Esophagus muscularis mucosa (tissue), 4 donors: ENCODE measurements at regions not wholly inside any gene's neighbourhood (a gene's known extent, or its start where the extent isn't known, plus 50 kb on each side); places are given as distances from the start of the nearest gene placed in this dataset.

Source experiments
- DNase-seq: peaks from one replicate; pipeline ENCODE4 v3.0.0-alpha.2; 2017; ENCODE audit errors: extremely low spot score
- H3K27ac ChIP-seq, 4 donors: fragments of 200-600 bp; sonication (generic); replicated peaks in 1 of 4; 1 replicate in 3 of 4; 2 replicates in 1 of 4; pipeline ENCODE4 v1.5.1; 2016 to 2019; ENCODE audit warnings: mild to moderate bottlenecking in 1 of 4
- H3K27me3 ChIP-seq, 4 donors: fragments of 200-600 bp; sonication (generic); one replicate each; pipeline versions ENCODE4 v1.5.1 to v1.6.0; 2016 to 2019
- H3K36me3 ChIP-seq, 4 donors: fragments of 200-600 bp; sonication (generic); one replicate each; pipeline ENCODE4 v1.5.1; 2016 to 2019
- H3K4me1 ChIP-seq, 4 donors: fragments of 200-600 bp; sonication (generic); one replicate each; pipeline ENCODE4 v1.5.1; 2016 to 2019
- H3K4me3 ChIP-seq, 4 donors: fragments of 200-600 bp; sonication (generic); 1 replicate in 2 of 4; 2 replicates in 2 of 4; pipeline ENCODE4 v1.5.1; 2016 to 2019; ENCODE audit warnings: mild to moderate bottlenecking in 4 of 4, moderate library complexity in 1 of 4
- H3K9me3 ChIP-seq, 4 donors: fragments of 200-600 bp; sonication (generic); 1 replicate in 3 of 4; 2 replicates in 1 of 4; pipeline ENCODE4 v1.5.1; 2016 to 2019
- EP300 ChIP-seq: sonication (generic); formaldehyde crosslinking; IDR thresholded peaks from one replicate; pipeline ENCODE4 v1.6.1; 2017; ENCODE audit warnings: antibody characterized with exemption
- POLR2A ChIP-seq: fragments of 450-650 bp; IDR thresholded peaks from one replicate; pipeline ENCODE4 v1.6.1; 2017; ENCODE audit warnings: antibody characterized with exemption, moderate library complexity, mild to moderate bottlenecking, low read depth
- POLR2AphosphoS5 ChIP-seq, 2 donors: sonication (generic); formaldehyde crosslinking; IDR thresholded peaks; one replicate each; pipeline ENCODE4 v1.6.1; 2017; ENCODE audit warnings: antibody characterized with exemption in 2 of 2
- WGBS: methylation state at CpG from one replicate; pipeline ENCODE4 v1.1.5; 2018; 5-methylcytosine and 5-hydroxymethylcytosine counted together
- intact Hi-C: fragments of 100-400 bp; cut with DNase I; formaldehyde crosslinking; loops from one replicate; pipeline ENCODE4 v1.15.1; 2023
- TF ChIP-seq, protein P1 (sequence below), 3 experiments: fragments of 200-600 bp in 2 of 3; fragments of 450-650 bp in 1 of 3; sonication (generic) in 2 of 3; IDR thresholded peaks; one replicate each; pipeline ENCODE4 v1.5.1; 2017 to 2019; ENCODE audit warnings: antibody characterized with exemption in 3 of 3, mild to moderate bottlenecking in 2 of 3, moderate library complexity in 1 of 3

DNA sequence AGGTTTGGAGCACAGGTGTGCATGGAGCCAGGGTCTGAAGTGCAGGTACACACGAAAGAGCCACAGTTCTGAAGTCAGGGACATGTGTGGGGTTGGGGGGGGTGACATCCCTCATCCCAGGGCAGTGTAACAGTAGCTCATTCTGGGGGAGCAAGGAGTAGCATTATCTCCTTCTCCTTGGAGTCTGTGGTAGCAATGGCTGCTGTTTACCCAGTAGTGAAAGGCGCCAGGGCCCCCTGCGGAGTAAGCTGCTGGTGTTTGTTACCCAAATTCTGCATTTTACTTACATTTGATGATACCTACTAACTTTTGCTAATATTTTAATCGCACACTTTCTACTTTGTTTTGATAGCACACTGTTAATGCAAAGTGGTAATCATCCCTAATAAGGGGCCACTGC lies 665.5 kb downstream of the GATA3 start:
- WGBS: 88% methylated on average over 3 of the region's 4 CpGs

DNA sequence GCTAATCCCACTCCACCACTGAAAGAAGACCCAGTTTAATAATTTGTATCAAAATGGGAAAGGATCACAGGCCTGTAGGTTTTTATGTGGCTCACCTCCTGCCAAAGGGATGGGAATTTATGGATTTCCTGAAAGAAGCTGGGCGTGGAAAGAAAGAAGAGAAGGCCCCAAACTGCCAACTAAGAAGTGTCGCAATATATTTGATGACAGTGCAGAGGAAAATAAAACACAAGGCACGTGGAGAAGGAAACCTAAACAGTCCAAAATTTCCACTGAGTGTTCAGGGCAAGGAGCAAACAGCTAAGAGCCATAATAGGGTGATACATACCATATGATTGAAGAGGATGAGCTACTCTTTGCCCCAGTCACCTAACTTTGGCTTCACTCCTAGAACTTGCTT lies 667.2 kb downstream of the GATA3 start:
- 72% methylated on average over 3 of the region's 3 CpGs for WGBS
- H3K27me3 ChIP-seq: no peaks in the 10 kb centered on the region
- no peak overlapping the region for H3K4me3 ChIP-seq
- H3K4me1 ChIP-seq: no peaks in the 10 kb centered on the region
- no peaks in the 10 kb centered on the region for H3K36me3 ChIP-seq
- H3K9me3 ChIP-seq: peaks cover 0 to 34% (median 25%) of the 10 kb centered on the region in 4 donors
- TF ChIP-seq EP300: no peak
- no peak for TF ChIP-seq POLR2AphosphoS5 (IDR thresholded peaks at IDR 0.05)
- no peak for TF ChIP-seq POLR2A
- TF ChIP-seq, protein P1, sequence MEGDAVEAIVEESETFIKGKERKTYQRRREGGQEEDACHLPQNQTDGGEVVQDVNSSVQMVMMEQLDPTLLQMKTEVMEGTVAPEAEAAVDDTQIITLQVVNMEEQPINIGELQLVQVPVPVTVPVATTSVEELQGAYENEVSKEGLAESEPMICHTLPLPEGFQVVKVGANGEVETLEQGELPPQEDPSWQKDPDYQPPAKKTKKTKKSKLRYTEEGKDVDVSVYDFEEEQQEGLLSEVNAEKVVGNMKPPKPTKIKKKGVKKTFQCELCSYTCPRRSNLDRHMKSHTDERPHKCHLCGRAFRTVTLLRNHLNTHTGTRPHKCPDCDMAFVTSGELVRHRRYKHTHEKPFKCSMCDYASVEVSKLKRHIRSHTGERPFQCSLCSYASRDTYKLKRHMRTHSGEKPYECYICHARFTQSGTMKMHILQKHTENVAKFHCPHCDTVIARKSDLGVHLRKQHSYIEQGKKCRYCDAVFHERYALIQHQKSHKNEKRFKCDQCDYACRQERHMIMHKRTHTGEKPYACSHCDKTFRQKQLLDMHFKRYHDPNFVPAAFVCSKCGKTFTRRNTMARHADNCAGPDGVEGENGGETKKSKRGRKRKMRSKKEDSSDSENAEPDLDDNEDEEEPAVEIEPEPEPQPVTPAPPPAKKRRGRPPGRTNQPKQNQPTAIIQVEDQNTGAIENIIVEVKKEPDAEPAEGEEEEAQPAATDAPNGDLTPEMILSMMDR (IDR thresholded peaks at IDR 0.05): no peak
- DNase-seq: no peak
- intact Hi-C loops: no loop called here
- no peak overlapping the region for H3K27ac ChIP-seq

More for the DNA sequence above, 665.5 kb downstream of the GATA3 start:
- Histone ChIP-seq H3K27me3 (no peaks in the 10 kb centered on the region), H3K9me3 (peaks cover 0 to 34% (median 25%) of the 10 kb centered on the region in 4 donors), H3K27ac (no peak overlapping the region), H3K4me3 (no peak overlapping the region), H3K4me1 (no peaks in the 10 kb centered on the region), H3K36me3 (no peaks in the 10 kb centered on the region)
- intact Hi-C loops: no loop called here
- no peak for TF ChIP-seq POLR2A
- TF ChIP-seq EP300: no peak
- TF ChIP-seq, protein P1 (IDR thresholded peaks at IDR 0.05): no peak
- TF ChIP-seq POLR2AphosphoS5 (IDR thresholded peaks at IDR 0.05): no peak
- no peak for DNase-seq

DNA sequence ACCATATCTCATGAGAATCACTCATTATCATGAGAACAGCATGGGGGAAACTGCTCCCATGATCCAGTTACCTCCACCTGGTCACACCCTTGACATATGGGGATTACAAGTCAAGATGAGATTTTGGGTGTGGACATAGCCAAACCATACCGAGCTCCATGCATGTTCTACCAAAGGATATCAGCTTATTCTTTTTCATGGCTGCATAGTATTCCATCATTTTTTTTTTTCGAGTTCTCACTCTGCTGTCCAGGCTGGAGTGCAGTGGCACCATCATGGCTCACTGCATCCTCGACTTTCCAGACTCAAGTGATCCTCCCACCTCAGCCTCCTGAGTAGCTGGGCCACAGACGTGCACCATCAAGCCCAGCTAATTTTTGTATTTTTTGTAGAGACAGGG lies 668.3 kb downstream of the GATA3 start:
- H3K4me1 ChIP-seq: no peaks in the 10 kb centered on the region
- TF ChIP-seq POLR2A: no peak
- TF ChIP-seq POLR2AphosphoS5 (IDR thresholded peaks at IDR 0.05): no peak
- no peak for TF ChIP-seq EP300
- TF ChIP-seq, protein P1 (IDR thresholded peaks at IDR 0.05): no peak
- no peak for DNase-seq
- H3K27me3 ChIP-seq: no peaks in the 10 kb centered on the region
- intact Hi-C loops: no loop called here
- peaks cover 0 to 28% (median 23%) of the 10 kb centered on the region in 4 donors for H3K9me3 ChIP-seq
- H3K27ac ChIP-seq: no peak overlapping the region
- WGBS: 82% methylated on average over 4 of the region's 4 CpGs
- no peaks in the 10 kb centered on the region for H3K36me3 ChIP-seq
- no peak overlapping the region for H3K4me3 ChIP-seq

DNA sequence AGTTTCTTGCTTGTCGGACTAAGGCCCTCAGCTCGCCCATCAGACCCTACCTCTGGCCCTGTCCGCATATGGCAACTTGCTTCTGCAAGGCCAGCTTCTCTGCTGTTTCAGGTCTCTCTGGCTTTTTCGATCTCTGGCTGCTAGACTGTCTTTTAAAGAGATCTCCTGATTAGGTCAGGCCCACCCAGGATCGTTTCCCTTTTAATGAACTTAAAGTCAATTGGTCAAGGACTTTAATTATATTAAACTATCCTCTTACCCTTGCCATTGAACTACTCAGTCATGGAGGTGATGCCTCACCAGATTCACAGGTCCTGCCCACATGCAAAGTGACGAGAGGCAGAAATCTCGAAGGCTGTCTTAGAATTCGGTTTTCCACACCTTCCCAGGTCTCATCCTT lies 670.9 kb downstream of the GATA3 start:
- Histone ChIP-seq H3K4me1 (no peaks in the 10 kb centered on the region), H3K4me3 (no peak overlapping the region), H3K9me3 (peaks cover 0 to 6% (median 2%) of the 10 kb centered on the region in 4 donors), H3K27ac (no peak overlapping the region), H3K27me3 (no peaks in the 10 kb centered on the region), H3K36me3 (no peaks in the 10 kb centered on the region)
- no peak for DNase-seq
- intact Hi-C loops: no loop called here
- TF ChIP-seq EP300 (no peak), POLR2AphosphoS5 (IDR thresholded peaks at IDR 0.05) (no peak), POLR2A (no peak)
- TF ChIP-seq, protein P1 (IDR thresholded peaks at IDR 0.05): no peak
- WGBS: 80% methylated on average over 8 of the region's 8 CpGs

DNA sequence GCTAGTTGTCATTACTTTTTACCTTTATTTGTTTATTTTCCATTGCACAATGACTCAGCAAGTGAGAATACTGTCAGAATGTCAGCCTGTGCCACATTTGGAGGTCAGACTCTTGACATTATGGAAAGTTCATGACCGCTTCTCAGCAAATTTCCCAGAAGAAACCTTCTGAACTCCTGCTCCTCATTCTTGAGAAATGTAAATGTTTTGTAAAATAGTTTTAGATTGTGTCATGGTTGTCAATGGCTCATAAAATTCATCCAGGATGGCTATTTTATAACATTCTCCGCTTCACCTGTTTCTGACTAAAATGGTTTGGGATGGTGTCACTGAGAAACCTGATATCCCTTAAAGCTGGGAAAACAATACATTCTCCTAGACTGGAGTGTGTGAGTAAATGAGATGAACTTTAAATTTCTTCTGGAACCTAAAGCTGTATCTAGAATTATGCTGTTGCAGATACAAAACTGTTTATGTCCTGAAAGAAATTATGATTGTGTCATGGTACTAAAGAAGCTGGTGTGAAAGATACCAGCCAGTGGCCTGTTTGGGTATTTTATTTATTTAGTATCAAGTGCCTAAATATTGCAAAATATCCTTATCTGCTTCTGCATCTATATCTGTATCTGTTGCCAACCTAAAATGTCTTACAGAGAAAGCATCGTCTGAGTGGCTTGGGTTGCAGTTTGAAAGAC lies 671.7 kb downstream of the GATA3 start:
- Histone ChIP-seq H3K27me3 (no peaks in the 10 kb centered on the region), H3K36me3 (no peaks in the 10 kb centered on the region), H3K9me3 (peaks cover 0 to 4% (median 2%) of the 10 kb centered on the region in 4 donors), H3K4me1 (no peaks in the 10 kb centered on the region), H3K4me3 (no peak overlapping the region), H3K27ac (no peak overlapping the region)
- DNase-seq: no peak
- TF ChIP-seq POLR2A: no peak
- TF ChIP-seq, protein P1 (IDR thresholded peaks at IDR 0.05): no peak
- WGBS: 68% methylated on average over 3 of the region's 3 CpGs
- intact Hi-C loops: no loop called here
